IMR-90 (cell line): ENCODE measurements at regions not wholly inside any gene's neighbourhood (a gene's known extent, or its start where the extent isn't known, plus 50 kb on each side); places are given as distances from the start of the nearest gene placed in this dataset.

Experiments used
- ATAC-seq: fragments of 200-7000 bp; cut with Tn5 transposase; 2 replicates; pipeline ENCODE4 v1.9.1; 2020; ENCODE audit warnings: low read depth, mild to moderate bottlenecking, moderate library complexity
- BruUV-seq: library from RNA; stranded (reverse); fragments of 400-500 nt; replicated peaks from 2 replicates; lab custom pipeline; 2021; lab: Mats Ljungman, UMichigan
- CTCF ChIA-PET: fragments of 300-600 bp; formaldehyde crosslinking; extraction: SDS; loops from one replicate; lab custom pipeline; 2021; ENCODE audit warnings: antibody characterized with exemption; lab: Yijun Ruan, JAX
- POLR2A ChIA-PET: fragments of 300-600 bp; sonication (Branson Sonifier 250); formaldehyde crosslinking; loops from one replicate; lab custom pipeline; 2022; ENCODE audit warnings: antibody characterized with exemption; ENCODE audit not compliant: unreplicated experiment; lab: Charles Lee
- DNase-seq: peaks from one replicate; pipeline ENCODE4 v3.0.0; 2013
- H2AFZ ChIP-seq: replicated peaks from 2 replicates; pipeline ENCODE3; 2013; ENCODE audit warnings: low read length, mild to moderate bottlenecking; ENCODE audit not compliant: poor library complexity
- H2AK5ac ChIP-seq: 2 replicates; pipeline ENCODE4 v1.6.1; 2013; ENCODE audit warnings: low read depth, low read length, inconsistent platforms
- H2AK9ac ChIP-seq: replicated peaks from 2 replicates; pipeline ENCODE3; 2013; ENCODE audit warnings: mild to moderate bottlenecking, low read depth, low read length, moderate library complexity; ENCODE audit not compliant: poor library complexity
- H2BK120ac ChIP-seq: 2 replicates; pipeline ENCODE4 v1.6.1; 2013; ENCODE audit warnings: low read depth, low read length, inconsistent platforms
- H2BK15ac ChIP-seq: 3 replicates; pipeline ENCODE4 v1.6.1; 2013; ENCODE audit warnings: low read depth, low read length, inconsistent platforms
- H2BK20ac ChIP-seq: 2 replicates; pipeline ENCODE4 v1.6.1; 2013; ENCODE audit warnings: low read depth, mild to moderate bottlenecking, inconsistent platforms, low read length, moderate library complexity
- H2BK5ac ChIP-seq: 2 replicates; pipeline ENCODE4 v1.6.1; 2013; ENCODE audit warnings: mild to moderate bottlenecking, low read depth, low read length, inconsistent platforms; ENCODE audit not compliant: poor library complexity, severe bottlenecking
- H3K14ac ChIP-seq: replicated peaks from 2 replicates; pipeline ENCODE4 v1.6.1; 2013; ENCODE audit warnings: low read depth, low read length, inconsistent platforms
- H3K18ac ChIP-seq: 2 replicates; pipeline ENCODE4 v1.6.1; 2013; ENCODE audit warnings: low read depth, low read length, control low read depth
- H3K23ac ChIP-seq: 2 replicates; pipeline ENCODE4 v1.6.1; 2013; ENCODE audit warnings: low read depth, low read length, inconsistent platforms
- H3K27ac ChIP-seq: 2 replicates; pipeline ENCODE4 v1.5.1; 2013; ENCODE audit warnings: mild to moderate bottlenecking, control low read depth, low read length; ENCODE audit not compliant: insufficient read depth
- H3K27me3 ChIP-seq: 2 replicates; pipeline ENCODE4 v1.6.1; 2013; ENCODE audit warnings: low read length; ENCODE audit not compliant: control insufficient read depth, insufficient read depth
- H3K36me3 ChIP-seq: 2 replicates; pipeline ENCODE4 v1.6.1; 2013; ENCODE audit warnings: low read length, mixed read lengths; ENCODE audit not compliant: control insufficient read depth, insufficient read depth
- H3K4ac ChIP-seq: 2 replicates; pipeline ENCODE4 v1.6.1; 2013; ENCODE audit warnings: low read depth, low read length, inconsistent platforms
- H3K4me1 ChIP-seq: 2 replicates; pipeline ENCODE4 v1.6.1; 2013; ENCODE audit warnings: low read length, mixed read lengths; ENCODE audit not compliant: control insufficient read depth, insufficient read depth
- H3K4me2 ChIP-seq: 2 replicates; pipeline ENCODE4 v1.6.1; 2013; ENCODE audit warnings: low read depth, mild to moderate bottlenecking, control low read depth, low read length, moderate library complexity
- H3K4me3 ChIP-seq: 2 replicates; pipeline ENCODE4 v1.5.1; 2013; ENCODE audit warnings: low read depth, mild to moderate bottlenecking, control low read depth, low read length, moderate library complexity; ENCODE audit not compliant: insufficient read depth
- H3K56ac ChIP-seq: 2 replicates; pipeline ENCODE4 v1.6.1; 2013; ENCODE audit warnings: low read length, inconsistent platforms; ENCODE audit not compliant: insufficient read depth; ENCODE audit errors: extremely low read depth
- H3K79me1 ChIP-seq, 2 experiments: 2 replicates each; pipeline ENCODE4 v1.6.1; 2013; ENCODE audit warnings: low read length in 2 of 2, inconsistent platforms in 1 of 2, low read depth in 1 of 2
- H3K9ac ChIP-seq: 2 replicates; pipeline ENCODE4 v1.6.1; 2013; ENCODE audit warnings: low read depth, low read length, control low read depth
- H3K9me1 ChIP-seq: 2 replicates; pipeline ENCODE4 v1.6.1; 2013; ENCODE audit warnings: low read length, inconsistent platforms; ENCODE audit not compliant: insufficient read depth
- H3K9me3 ChIP-seq: 2 replicates; pipeline ENCODE4 v1.6.1; 2013; ENCODE audit warnings: low read length; ENCODE audit not compliant: control insufficient read depth, insufficient read depth
- H4K20me1 ChIP-seq: 2 replicates; pipeline ENCODE4 v1.6.1; 2013; ENCODE audit warnings: low read length, inconsistent platforms; ENCODE audit not compliant: insufficient read depth
- H4K5ac ChIP-seq: 2 replicates; pipeline ENCODE4 v1.6.1; 2013; ENCODE audit warnings: mild to moderate bottlenecking, low read depth, low read length, control low read depth
- H4K8ac ChIP-seq, 2 experiments: 2 replicates each; pipeline ENCODE4 v1.6.1; 2013; ENCODE audit warnings: low read depth in 2 of 2, low read length in 2 of 2, control low read depth in 1 of 2, inconsistent platforms in 1 of 2
- H4K91ac ChIP-seq: 2 replicates; pipeline ENCODE4 v1.6.1; 2013; ENCODE audit warnings: low read depth, low read length, inconsistent platforms; ENCODE audit not compliant: insufficient read depth
- BHLHE40 ChIP-seq: fragments of 150-350 bp; IDR thresholded peaks from 2 replicates; pipeline ENCODE4 v1.6.1; 2016; ENCODE audit warnings: mild to moderate bottlenecking, low read depth, low read length
- CEBPB ChIP-seq: IDR thresholded peaks from 2 replicates; pipeline ENCODE4 v1.6.1; 2012; ENCODE audit warnings: low read depth, low read length, improper control_type of control experiment
- CHD1 ChIP-seq: IDR thresholded peaks from 2 replicates; pipeline ENCODE4 v1.6.1; 2012; ENCODE audit warnings: low read depth, low read length, improper control_type of control experiment
- CTCF ChIP-seq: conservative IDR thresholded peaks from 2 replicates; pipeline ENCODE4 v1.5.1; 2012; ENCODE audit warnings: mild to moderate bottlenecking, low read depth, low read length, improper control_type of control experiment
- FOS ChIP-seq: fragments of 150-350 bp; IDR thresholded peaks from 2 replicates; pipeline ENCODE4 v1.6.1; 2016; ENCODE audit warnings: low read depth, low read length
- MAFK ChIP-seq: IDR thresholded peaks from 2 replicates; pipeline ENCODE4 v1.6.1; 2012; ENCODE audit warnings: low read depth, low read length, improper control_type of control experiment
- MAZ ChIP-seq: IDR thresholded peaks from 2 replicates; pipeline ENCODE4 v1.6.1; 2012; ENCODE audit warnings: low read depth, mild to moderate bottlenecking, low read length, improper control_type of control experiment, moderate library complexity, borderline replicate concordance
- MXI1 ChIP-seq: IDR thresholded peaks from 2 replicates; pipeline ENCODE4 v1.6.1; 2012; ENCODE audit warnings: low read depth, mild to moderate bottlenecking, low read length, moderate library complexity, borderline replicate concordance
- NFE2L2 ChIP-seq: fragments of 150-350 bp; IDR thresholded peaks from 2 replicates; pipeline ENCODE4 v1.6.1; 2016; ENCODE audit warnings: low read depth, mild to moderate bottlenecking, low read length
- POLR2A ChIP-seq: IDR thresholded peaks from 2 replicates; pipeline ENCODE4 v1.6.1; 2012; ENCODE audit warnings: mild to moderate bottlenecking, low read depth, low read length
- RAD21 ChIP-seq: IDR thresholded peaks from 2 replicates; pipeline ENCODE4 v1.6.1; 2012; ENCODE audit warnings: low read length, improper control_type of control experiment
- RCOR1 ChIP-seq: IDR thresholded peaks from 2 replicates; pipeline ENCODE4 v1.6.1; 2012; ENCODE audit warnings: mild to moderate bottlenecking, low read length, improper control_type of control experiment; ENCODE audit not compliant: insufficient replicate concordance
- RFX5 ChIP-seq: IDR thresholded peaks from 2 replicates; pipeline ENCODE4 v1.8.0; 2012; ENCODE audit warnings: low read depth, mild to moderate bottlenecking, low read length, moderate library complexity
- SMC3 ChIP-seq: fragments of 150-350 bp; IDR thresholded peaks from 2 replicates; pipeline ENCODE4 v1.6.1; 2016; ENCODE audit warnings: low read depth, mild to moderate bottlenecking, antibody characterized with exemption, low read length, moderate library complexity
- WGBS, 2 experiments: methylation state at CpG; one replicate each; pipeline versions ENCODE4 v1.1.5 to v1.1.7; 2013; ENCODE audit warnings: missing lambda C conversion rate in 2 of 2; ENCODE audit not compliant: insufficient read length in 1 of 2; ENCODE audit errors: extremely low coverage in 2 of 2; 5-methylcytosine and 5-hydroxymethylcytosine counted together
- dilution Hi-C: fragments of 300-500 bp; cut with HindIII; formaldehyde crosslinking; loops from one replicate; pipeline ENCODE4 v1.14.3; 2018; ENCODE audit warnings: low sequenced_read_pairs; ENCODE audit not compliant: unreplicated experiment
- in situ Hi-C: fragments of 300-500 bp; cut with MboI; formaldehyde crosslinking; loops from 3 replicates; pipeline ENCODE4 v1.14.3; 2019; ENCODE audit warnings: low sequenced_read_pairs, inconsistent platforms, mixed read lengths
- intact Hi-C: fragments of 100-400 bp; cut with micrococcal nuclease; formaldehyde crosslinking; loops from 2 replicates; pipeline ENCODE4 v1.10.0; 2022
- TF ChIP-seq, protein P1 (sequence below): fragments of 150-350 bp; IDR thresholded peaks from 2 replicates; pipeline ENCODE4 v1.6.1; 2017; ENCODE audit warnings: mild to moderate bottlenecking, antibody characterized with exemption, low read length, low read depth
- TF ChIP-seq, protein P2 (sequence below): fragments of 150-350 bp; IDR thresholded peaks from 2 replicates; pipeline ENCODE4 v1.6.1; 2016; ENCODE audit warnings: low read depth, mild to moderate bottlenecking, low read length, moderate library complexity, borderline replicate concordance

DNA sequence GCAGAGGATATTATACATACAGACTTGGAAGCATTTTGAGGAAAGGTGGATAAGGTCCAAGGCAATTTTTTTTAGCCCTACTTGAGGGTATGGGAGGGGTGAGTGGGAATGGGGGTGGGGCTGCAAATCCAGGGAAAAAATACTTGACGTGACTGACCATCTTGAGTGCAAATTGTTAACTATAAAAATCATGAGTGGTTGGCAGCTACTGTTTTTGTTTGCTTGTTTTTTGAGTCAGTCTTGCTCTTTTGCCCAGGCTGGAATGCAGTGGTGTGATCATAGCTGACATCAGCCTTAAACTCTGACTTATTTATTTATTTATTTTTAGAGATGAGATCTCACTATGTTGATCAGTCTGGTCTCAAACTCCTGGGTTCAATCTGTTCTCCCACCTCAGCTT, 458.8 kb downstream of the PIK3C3 start:
- no peak overlapping the region for H2BK5ac ChIP-seq
- in situ Hi-C loops = no loop called here
- H3K79me1 ChIP-seq = no peaks in the 10 kb centered on the region
- H3K14ac ChIP-seq = no peak overlapping the region
- ChIA-PET CTCF (no interaction called here), POLR2A (no interaction called here)
- no peak overlapping the region for H2AK5ac ChIP-seq
- H3K9me3 ChIP-seq = peaks cover 11% of the 10 kb centered on the region
- no peak for TF ChIP-seq CHD1
- no peak for TF ChIP-seq CTCF
- no peak for TF ChIP-seq RAD21
- TF ChIP-seq MAFK = no peak
- TF ChIP-seq RCOR1 = no peak
- TF ChIP-seq CEBPB = no peak
- TF ChIP-seq, protein P1, sequence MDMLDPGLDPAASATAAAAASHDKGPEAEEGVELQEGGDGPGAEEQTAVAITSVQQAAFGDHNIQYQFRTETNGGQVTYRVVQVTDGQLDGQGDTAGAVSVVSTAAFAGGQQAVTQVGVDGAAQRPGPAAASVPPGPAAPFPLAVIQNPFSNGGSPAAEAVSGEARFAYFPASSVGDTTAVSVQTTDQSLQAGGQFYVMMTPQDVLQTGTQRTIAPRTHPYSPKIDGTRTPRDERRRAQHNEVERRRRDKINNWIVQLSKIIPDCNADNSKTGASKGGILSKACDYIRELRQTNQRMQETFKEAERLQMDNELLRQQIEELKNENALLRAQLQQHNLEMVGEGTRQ = no peak
- TF ChIP-seq FOS = no peak
- TF ChIP-seq SMC3 = no peak
- no peak for TF ChIP-seq NFE2L2
- TF ChIP-seq POLR2A = no peak
- TF ChIP-seq, protein P2, sequence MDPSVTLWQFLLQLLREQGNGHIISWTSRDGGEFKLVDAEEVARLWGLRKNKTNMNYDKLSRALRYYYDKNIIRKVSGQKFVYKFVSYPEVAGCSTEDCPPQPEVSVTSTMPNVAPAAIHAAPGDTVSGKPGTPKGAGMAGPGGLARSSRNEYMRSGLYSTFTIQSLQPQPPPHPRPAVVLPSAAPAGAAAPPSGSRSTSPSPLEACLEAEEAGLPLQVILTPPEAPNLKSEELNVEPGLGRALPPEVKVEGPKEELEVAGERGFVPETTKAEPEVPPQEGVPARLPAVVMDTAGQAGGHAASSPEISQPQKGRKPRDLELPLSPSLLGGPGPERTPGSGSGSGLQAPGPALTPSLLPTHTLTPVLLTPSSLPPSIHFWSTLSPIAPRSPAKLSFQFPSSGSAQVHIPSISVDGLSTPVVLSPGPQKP = no peak
- no peak for TF ChIP-seq MXI1
- no peak for TF ChIP-seq RFX5
- no peak for TF ChIP-seq MAZ
- TF ChIP-seq BHLHE40 = no peak
- H3K23ac ChIP-seq = no peak overlapping the region
- no peak overlapping the region for H2AFZ ChIP-seq
- intact Hi-C loops = no loop called here
- no peak overlapping the region for H2BK20ac ChIP-seq
- no peak overlapping the region for H4K91ac ChIP-seq
- H3K18ac ChIP-seq = no peak overlapping the region
- ATAC-seq (no peak), DNase-seq (no peak)
- no TSS peak for BruUV-seq
- H2BK15ac ChIP-seq = no peak overlapping the region
- no peak overlapping the region for H4K8ac ChIP-seq
- H3K4me1 ChIP-seq = no peaks in the 10 kb centered on the region
- H2AK9ac ChIP-seq = no peak overlapping the region
- no CpG with 5 or more reads among the region's 1 CpG for WGBS, 2 experiments
- no peak overlapping the region for H3K4ac ChIP-seq
- H3K4me2 ChIP-seq = no peak overlapping the region
- no peak overlapping the region for H3K27ac ChIP-seq
- no peaks in the 10 kb centered on the region for H4K20me1 ChIP-seq
- no peak overlapping the region for H3K56ac ChIP-seq
- no peaks in the 10 kb centered on the region for H3K9me1 ChIP-seq
- H3K36me3 ChIP-seq = no peaks in the 10 kb centered on the region
- dilution Hi-C loops = no loop called here
- H3K27me3 ChIP-seq = no peaks in the 10 kb centered on the region
- no peak overlapping the region for H3K9ac ChIP-seq
- no peak overlapping the region for H2BK120ac ChIP-seq
- H3K4me3 ChIP-seq = no peak overlapping the region
- H4K5ac ChIP-seq = no peak overlapping the region
